RWPE2 (cell line): ENCODE measurements at regions not wholly inside any gene's neighbourhood (a gene's known extent, or its start where the extent isn't known, plus 50 kb on each side); places are given as distances from the start of the nearest gene placed in this dataset.

Source experiments
- ATAC-seq: fragments of 200-7000 bp; cut with Tn5 transposase; 3 replicates; pipeline ENCODE4 v1.9.1; 2021; ENCODE audit warnings: low read depth
- DNase-seq: peaks from one replicate; pipeline ENCODE4 v3.0.0-alpha.2; 2020; ENCODE audit warnings: low spot score
- H3K27ac ChIP-seq: fragments of 450-650 bp; 2 replicates; pipeline ENCODE4 v1.5.1; 2017; ENCODE audit warnings: mild to moderate bottlenecking; ENCODE audit not compliant: poor library complexity, severe bottlenecking
- H3K27me3 ChIP-seq: fragments of 250-450 bp; sonication (Bioruptor Pico); 2 replicates; pipeline ENCODE4 v1.5.1; 2021; ENCODE audit warnings: mild to moderate bottlenecking, moderate library complexity; ENCODE audit not compliant: insufficient read depth, poor library complexity, severe bottlenecking
- H3K36me3 ChIP-seq: fragments of 250-450 bp; sonication (Bioruptor Pico); 2 replicates; pipeline ENCODE4 v1.5.1; 2020; ENCODE audit warnings: low read depth, mild to moderate bottlenecking, moderate library complexity
- H3K4me1 ChIP-seq: fragments of 250-450 bp; sonication (Bioruptor Pico); 2 replicates; pipeline ENCODE4 v1.5.1; 2021; ENCODE audit warnings: mild to moderate bottlenecking, moderate library complexity; ENCODE audit not compliant: insufficient read depth, poor library complexity, severe bottlenecking
- H3K4me3 ChIP-seq: fragments of 250-450 bp; sonication (Bioruptor Pico); 2 replicates; pipeline ENCODE4 v1.5.1; 2021; ENCODE audit warnings: mild to moderate bottlenecking, moderate library complexity; ENCODE audit not compliant: severe bottlenecking
- H3K9me3 ChIP-seq: fragments of 250-450 bp; sonication (Bioruptor Pico); 2 replicates; pipeline ENCODE4 v1.5.1; 2021; ENCODE audit warnings: mild to moderate bottlenecking, moderate library complexity; ENCODE audit not compliant: severe bottlenecking
- CTCF ChIP-seq: fragments of 450-650 bp; IDR thresholded peaks from one replicate; pipeline ENCODE4 v1.5.1; 2017; ENCODE audit warnings: mild to moderate bottlenecking, moderate library complexity; ENCODE audit not compliant: poor library complexity, severe bottlenecking

DNA sequence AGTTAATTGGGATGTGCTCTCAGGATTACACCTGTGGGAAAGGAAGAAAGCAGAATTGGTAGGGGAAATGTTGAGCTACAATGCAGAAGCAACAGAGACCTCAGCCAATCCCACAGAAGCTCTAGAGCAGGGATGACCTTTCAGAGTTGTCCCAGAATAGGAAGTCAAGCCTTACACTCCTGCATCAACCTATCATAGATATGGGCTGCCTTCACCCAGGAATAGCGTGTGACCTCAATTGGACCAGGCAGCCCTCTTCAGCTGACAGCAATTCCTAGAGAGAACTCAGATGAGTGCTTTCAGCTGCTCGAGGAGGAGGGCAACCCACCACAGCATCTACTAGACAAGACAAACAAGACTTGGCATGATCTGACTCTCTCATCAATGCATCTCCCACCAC lies 189.7 kb downstream of the TMEM132E start:
- ATAC-seq = no peak
- Histone ChIP-seq H3K27ac (no peak overlapping the region), H3K4me1 (no peaks in the 10 kb centered on the region), H3K36me3 (no peaks in the 10 kb centered on the region), H3K9me3 (no peaks in the 10 kb centered on the region), H3K4me3 (no peak overlapping the region), H3K27me3 (peaks cover 13% of the 10 kb centered on the region)
- peak; percentile 2 for DNase-seq
- no peak for TF ChIP-seq CTCF

- Histone ChIP-seq H3K9me3 (no peaks in the 10 kb centered on the region), H3K36me3 (no peaks in the 10 kb centered on the region), H3K4me1 (no peaks in the 10 kb centered on the region), H3K4me3 (no peak overlapping the region), H3K27me3 (no peaks in the 10 kb centered on the region), H3K27ac (no peak overlapping the region)
- DNase-seq = no peak
- ATAC-seq = no peak
- TF ChIP-seq CTCF = no peak
Observed at GRCh38 chr17:34765291-34765690, 185.9 kb downstream of the TMEM132E start.

DNA sequence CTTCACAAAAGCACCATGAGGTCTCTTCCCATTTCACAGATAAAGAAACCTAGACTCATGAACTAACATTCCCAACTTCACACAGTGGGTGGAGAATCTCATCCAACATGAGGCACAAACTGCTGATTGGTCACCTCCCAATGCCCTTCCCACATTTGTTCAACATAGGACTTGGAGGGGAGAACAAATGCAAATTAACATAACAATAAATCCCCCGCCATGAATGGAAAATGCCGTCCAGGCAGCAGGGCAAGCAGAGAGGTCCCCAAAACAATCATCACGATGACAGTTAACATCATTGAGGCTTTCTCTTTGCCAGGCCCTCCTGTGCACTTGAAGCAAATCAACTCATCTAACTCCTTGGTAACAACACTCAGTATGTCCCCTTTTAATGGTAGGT lies 185.3 kb downstream of the TMEM132E start:
- H3K27ac ChIP-seq = no peak overlapping the region
- H3K36me3 ChIP-seq = no peaks in the 10 kb centered on the region
- H3K4me3 ChIP-seq = no peak overlapping the region
- H3K4me1 ChIP-seq = no peaks in the 10 kb centered on the region
- TF ChIP-seq CTCF = no peak
- no peaks in the 10 kb centered on the region for H3K27me3 ChIP-seq
- ATAC-seq = no peak
- H3K9me3 ChIP-seq = no peaks in the 10 kb centered on the region
- DNase-seq = no peak

DNA sequence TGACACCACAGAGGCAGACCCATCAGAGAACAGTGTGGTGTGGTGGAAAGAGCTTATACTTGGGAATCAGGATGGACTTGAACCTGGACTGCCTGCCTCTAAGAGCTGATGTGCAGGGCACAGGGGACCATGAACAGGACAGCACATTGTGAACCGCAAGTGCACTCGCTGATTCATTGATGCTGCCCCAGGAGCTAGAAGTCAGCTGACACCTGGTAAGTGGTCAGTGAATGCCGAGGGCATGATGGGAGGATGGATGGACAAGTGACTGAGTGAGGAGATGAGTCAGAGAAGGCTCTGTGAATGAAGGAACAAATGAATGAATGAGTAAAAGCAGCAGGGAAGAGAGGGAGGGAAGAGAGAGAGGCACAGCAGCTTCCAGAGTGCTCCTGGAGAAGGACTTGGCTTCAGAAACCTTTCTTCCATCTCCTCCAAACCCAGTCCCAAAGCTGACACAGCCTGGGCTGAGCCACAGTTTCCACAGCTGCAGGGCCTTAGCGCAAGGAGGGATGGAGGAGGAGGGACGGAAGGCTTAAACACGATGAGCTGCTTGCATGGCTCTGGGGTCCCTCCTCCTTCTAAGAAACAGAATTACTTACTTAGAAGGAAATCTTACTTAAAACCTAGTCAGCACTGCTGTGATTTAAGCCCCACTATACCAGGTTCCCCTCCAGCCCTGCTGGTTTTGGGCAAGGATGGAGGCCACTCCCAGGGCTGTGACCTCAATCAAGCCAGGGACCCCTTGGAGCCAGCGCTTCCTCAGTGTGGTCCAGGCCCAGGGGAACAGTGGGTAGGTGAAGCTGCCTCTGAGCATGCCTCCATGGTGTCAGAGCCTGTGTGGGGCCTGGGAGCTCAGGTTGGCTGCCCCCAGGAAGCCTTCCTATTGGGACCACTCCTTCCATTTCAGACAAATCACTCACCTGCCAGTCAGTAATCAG lies 184.6 kb downstream of the TMEM132E start:
- Histone ChIP-seq H3K4me1 (no peaks in the 10 kb centered on the region), H3K27me3 (no peaks in the 10 kb centered on the region), H3K4me3 (no peak overlapping the region), H3K9me3 (no peaks in the 10 kb centered on the region), H3K27ac (no peak overlapping the region), H3K36me3 (no peaks in the 10 kb centered on the region)
- no peak for ATAC-seq
- TF ChIP-seq CTCF = no peak
- no peak for DNase-seq

DNA sequence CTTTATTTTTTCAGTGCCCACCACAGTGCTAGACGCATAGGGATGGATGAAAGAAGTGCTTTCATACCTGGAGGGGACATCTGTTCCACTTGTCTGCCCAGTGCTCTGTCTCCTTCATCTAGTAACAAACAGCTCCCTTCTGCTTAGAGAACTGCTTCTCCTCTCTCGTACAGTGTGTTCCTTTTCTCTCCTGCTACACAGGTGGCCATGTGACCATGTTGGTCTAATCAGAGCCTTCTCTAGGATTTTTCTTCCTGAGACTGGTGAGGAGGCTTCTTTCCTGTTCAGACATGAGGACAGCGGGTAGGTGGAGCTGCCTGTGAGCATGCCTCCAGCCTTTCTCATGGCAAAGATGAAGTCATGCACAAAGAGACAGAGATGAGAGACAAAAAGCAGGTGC lies 182.7 kb downstream of the TMEM132E start:
- DNase-seq (no peak), ATAC-seq (no peak)
- Histone ChIP-seq H3K9me3 (no peaks in the 10 kb centered on the region), H3K4me1 (no peaks in the 10 kb centered on the region), H3K27me3 (no peaks in the 10 kb centered on the region), H3K27ac (no peak overlapping the region), H3K36me3 (no peaks in the 10 kb centered on the region), H3K4me3 (no peak overlapping the region)
- no peak for TF ChIP-seq CTCF
